HCT116 (cell line): ENCODE measurements at regions not wholly inside any gene's neighbourhood (a gene's known extent, or its start where the extent isn't known, plus 50 kb on each side); places are given as distances from the start of the nearest gene placed in this dataset.

ENCODE experiments used
- ATAC-seq: fragments of 200-7000 bp; cut with Tn5 transposase; 2 replicates; pipeline ENCODE4 v1.9.1; 2020; ENCODE audit warnings: mild to moderate bottlenecking, moderate library complexity
- BruUV-seq: library from RNA; stranded (reverse); fragments of 400-500 nt; replicated peaks from 2 replicates; lab custom pipeline; 2021; lab: Mats Ljungman, UMichigan
- CTCF ChIA-PET: fragments of 300-600 bp; sonication (Branson Sonifier 250); formaldehyde crosslinking; loops from one replicate; lab custom pipeline; 2021; ENCODE audit warnings: antibody characterized with exemption; lab: Charles Lee
- POLR2A ChIA-PET: fragments of 300-600, 350-600 bp; sonication (Branson Sonifier 250); formaldehyde crosslinking; loops from one replicate; lab custom pipeline; 2021; ENCODE audit warnings: antibody characterized with exemption; lab: Charles Lee
- RAD21 ChIA-PET, 2 experiments: fragments of 300-600 bp; sonication (Branson Sonifier 250); formaldehyde crosslinking; loops; one replicate each; lab custom pipeline; 2023; ENCODE audit warnings: low total read pairs in 2 of 2; ENCODE audit not compliant: uncharacterized antibody in 2 of 2, unreplicated experiment in 2 of 2, low non-redundant PET in 1 of 2; lab: Charles Lee
- DNase-seq: peaks from one replicate; pipeline ENCODE4 v3.0.0-alpha.2; 2010; ENCODE audit warnings: low read depth, low spot score
- H2AFZ ChIP-seq: fragments of 200-600 bp; shearing (Covaris generic), sonication (generic); 2 replicates; pipeline ENCODE4 v1.6.1; 2017; ENCODE audit warnings: low read depth, mixed run types, mixed read lengths, antibody characterized with exemption, low read length; ENCODE audit not compliant: poor library complexity, severe bottlenecking
- H3K27ac ChIP-seq: 2 replicates; pipeline ENCODE4 v1.5.1; 2012; ENCODE audit warnings: low read depth, low read length
- H3K27me3 ChIP-seq: fragments of 200-600 bp; sonication (generic); 2 replicates; pipeline ENCODE4 v1.6.1; 2016; ENCODE audit warnings: mixed run types, low read length, mixed read lengths; ENCODE audit not compliant: insufficient read depth
- H3K36me3 ChIP-seq, 2 experiments: fragments of 200-500 bp in 1 of 2; fragments of 200-600 bp in 1 of 2; sonication (Bioruptor generic) in 1 of 2; sonication (generic) in 1 of 2; 2 replicates each; pipeline versions ENCODE4 v1.5.1 to v1.6.1; 2014 to 2016; ENCODE audit warnings: low read length in 2 of 2, inconsistent platforms in 1 of 2, mixed read lengths in 1 of 2, mixed run types in 1 of 2; ENCODE audit not compliant: insufficient read depth in 2 of 2, control insufficient read depth in 1 of 2
- H3K4me1 ChIP-seq, 2 experiments: fragments of 200-600 bp in 1 of 2; sonication (generic) in 1 of 2; 2 replicates each; pipeline versions ENCODE4 v1.5.1 to v1.6.1; 2012 to 2017; ENCODE audit warnings: low read length in 2 of 2, inconsistent platforms in 1 of 2, mild to moderate bottlenecking in 1 of 2, mixed read lengths in 1 of 2, mixed run types in 1 of 2, moderate library complexity in 1 of 2; ENCODE audit not compliant: insufficient read depth in 2 of 2, control insufficient read depth in 1 of 2
- H3K4me2 ChIP-seq: fragments of 200-600 bp; sonication (generic); 2 replicates; pipeline ENCODE4 v1.6.1; 2017; ENCODE audit warnings: mixed run types, low read length, mixed read lengths
- H3K4me3 ChIP-seq, 2 experiments: fragments of 200-600 bp in 1 of 2; sonication (generic) in 1 of 2; replicated peaks in 1 of 2; 2 replicates each; pipeline ENCODE4 v1.5.1; 2011 to 2016; ENCODE audit warnings: low read length in 2 of 2, control low read depth in 1 of 2, low read depth in 1 of 2, mild to moderate bottlenecking in 1 of 2, mixed read lengths in 1 of 2, mixed run types in 1 of 2
- H3K79me2 ChIP-seq: fragments of 200-600 bp; sonication (generic); 2 replicates; pipeline ENCODE4 v1.6.1; 2017; ENCODE audit warnings: mild to moderate bottlenecking, mixed run types, low read length, moderate library complexity, mixed read lengths; ENCODE audit not compliant: insufficient read depth
- H3K9ac ChIP-seq: fragments of 200-600 bp; sonication (generic); 2 replicates; pipeline ENCODE4 v1.6.1; 2016; ENCODE audit warnings: low read length, mixed read lengths
- H3K9me2 ChIP-seq: fragments of 200-600 bp; sonication (generic), shearing (Covaris generic); 2 replicates; pipeline ENCODE4 v1.6.1; 2017; ENCODE audit warnings: mixed run types, mild to moderate bottlenecking, moderate library complexity; ENCODE audit not compliant: insufficient read depth
- H3K9me3 ChIP-seq, 2 experiments: fragments of 200-500 bp in 1 of 2; fragments of 200-600 bp in 1 of 2; sonication (Bioruptor generic) in 1 of 2; sonication (generic) in 1 of 2; 2 replicates each; pipeline ENCODE4 v1.6.1; 2014 to 2017; ENCODE audit warnings: low read length in 2 of 2, mixed read lengths in 2 of 2, inconsistent platforms in 1 of 2, low read depth in 1 of 2, mild to moderate bottlenecking in 1 of 2, mixed run types in 1 of 2, moderate library complexity in 1 of 2; ENCODE audit not compliant: control insufficient read depth in 1 of 2, insufficient read depth in 1 of 2
- H4K20me1 ChIP-seq: fragments of 200-600 bp; sonication (generic), shearing (Covaris generic); 2 replicates; pipeline ENCODE4 v1.6.1; 2017; ENCODE audit warnings: mixed run types, mild to moderate bottlenecking, moderate library complexity; ENCODE audit not compliant: insufficient read depth
- ATF3 ChIP-seq: IDR thresholded peaks from 2 replicates; pipeline ENCODE4 v1.6.1; 2012
- EGR1 ChIP-seq: IDR thresholded peaks from 2 replicates; pipeline ENCODE4 v1.6.1; 2012; ENCODE audit warnings: low read depth
- EZH2 ChIP-seq: fragments of 200-600 bp; sonication (generic); IDR thresholded peaks from 2 replicates; pipeline ENCODE4 v1.6.1; 2017; ENCODE audit warnings: antibody characterized with exemption, mixed run types
- RAD21 ChIP-seq: IDR thresholded peaks from 2 replicates; pipeline ENCODE4 v1.6.1; 2012; ENCODE audit warnings: low read depth, mild to moderate bottlenecking
- SRF ChIP-seq: IDR thresholded peaks from 2 replicates; pipeline ENCODE4 v1.6.1; 2012; ENCODE audit warnings: low read depth
- TCF7L2 ChIP-seq: IDR thresholded peaks from 2 replicates; pipeline ENCODE4 v1.7.0; 2011; ENCODE audit warnings: borderline replicate concordance, inconsistent platforms; ENCODE audit not compliant: insufficient read depth, insufficient read length; ENCODE audit errors: extremely low read depth
- ZFX ChIP-seq: fragments of 450-650 bp; IDR thresholded peaks from 2 replicates; pipeline ENCODE4 v1.6.1; 2017
- intact Hi-C: fragments of 100-400 bp; cut with micrococcal nuclease; formaldehyde crosslinking; loops from 2 replicates; pipeline ENCODE4 v1.10.0; 2022
- TF ChIP-seq, protein P1 (sequence below): IDR thresholded peaks from 2 replicates; pipeline ENCODE4 v1.6.1; 2012
- TF ChIP-seq, protein P2 (sequence below): IDR thresholded peaks from 2 replicates; pipeline ENCODE4 v1.6.1; 2011; ENCODE audit warnings: mild to moderate bottlenecking, low read length, moderate library complexity; ENCODE audit not compliant: insufficient replicate concordance; ENCODE audit errors: extremely low read depth

DNA sequence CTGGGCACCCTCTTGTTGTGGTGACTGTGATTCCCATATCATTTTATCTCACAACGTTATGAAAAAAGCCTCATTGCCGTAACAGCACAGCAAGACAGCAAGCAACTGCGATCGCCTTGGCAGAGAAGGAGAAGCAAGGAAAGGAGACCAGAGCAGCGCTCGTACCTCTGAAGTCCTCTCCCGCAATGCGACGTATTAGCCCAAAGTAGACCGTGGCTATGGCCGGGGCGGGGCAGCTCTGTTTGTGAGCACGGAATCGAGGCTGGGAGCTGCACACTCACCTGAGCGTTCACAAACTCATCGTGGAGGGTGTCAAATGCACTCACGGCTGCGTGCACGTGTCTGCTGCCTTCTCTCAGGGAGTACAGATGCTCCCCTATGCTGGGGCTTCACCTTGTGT is 76.1 kb downstream of the YTHDF1 start:
- H3K27ac ChIP-seq = no peak overlapping the region
- H3K4me1 ChIP-seq = no peaks in the 10 kb centered on the region
- no peaks in the 10 kb centered on the region for H4K20me1 ChIP-seq
- no peaks in the 10 kb centered on the region for H3K9me3 ChIP-seq
- ChIA-PET RAD21 (no interaction called here), CTCF (no interaction called here), POLR2A (no interaction called here)
- no peaks in the 10 kb centered on the region for H3K79me2 ChIP-seq
- no peaks in the 10 kb centered on the region for H3K36me3 ChIP-seq
- no peak overlapping the region for H3K9ac ChIP-seq
- no peak overlapping the region for H3K4me3 ChIP-seq
- H2AFZ ChIP-seq = no peak overlapping the region
- BruUV-seq = no TSS peak
- DNase-seq (no peak), ATAC-seq (no peak)
- intact Hi-C loops = no loop called here
- no peaks in the 10 kb centered on the region for H3K9me2 ChIP-seq
- no peak overlapping the region for H3K4me2 ChIP-seq
- peaks cover 24% of the 10 kb centered on the region for H3K27me3 ChIP-seq
- TF ChIP-seq SRF = no peak
- no peak for TF ChIP-seq EZH2
- TF ChIP-seq RAD21 = no peak
- no peak for TF ChIP-seq ATF3
- TF ChIP-seq, protein P1, sequence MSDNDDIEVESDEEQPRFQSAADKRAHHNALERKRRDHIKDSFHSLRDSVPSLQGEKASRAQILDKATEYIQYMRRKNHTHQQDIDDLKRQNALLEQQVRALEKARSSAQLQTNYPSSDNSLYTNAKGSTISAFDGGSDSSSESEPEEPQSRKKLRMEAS = no peak
- TF ChIP-seq, protein P2, sequence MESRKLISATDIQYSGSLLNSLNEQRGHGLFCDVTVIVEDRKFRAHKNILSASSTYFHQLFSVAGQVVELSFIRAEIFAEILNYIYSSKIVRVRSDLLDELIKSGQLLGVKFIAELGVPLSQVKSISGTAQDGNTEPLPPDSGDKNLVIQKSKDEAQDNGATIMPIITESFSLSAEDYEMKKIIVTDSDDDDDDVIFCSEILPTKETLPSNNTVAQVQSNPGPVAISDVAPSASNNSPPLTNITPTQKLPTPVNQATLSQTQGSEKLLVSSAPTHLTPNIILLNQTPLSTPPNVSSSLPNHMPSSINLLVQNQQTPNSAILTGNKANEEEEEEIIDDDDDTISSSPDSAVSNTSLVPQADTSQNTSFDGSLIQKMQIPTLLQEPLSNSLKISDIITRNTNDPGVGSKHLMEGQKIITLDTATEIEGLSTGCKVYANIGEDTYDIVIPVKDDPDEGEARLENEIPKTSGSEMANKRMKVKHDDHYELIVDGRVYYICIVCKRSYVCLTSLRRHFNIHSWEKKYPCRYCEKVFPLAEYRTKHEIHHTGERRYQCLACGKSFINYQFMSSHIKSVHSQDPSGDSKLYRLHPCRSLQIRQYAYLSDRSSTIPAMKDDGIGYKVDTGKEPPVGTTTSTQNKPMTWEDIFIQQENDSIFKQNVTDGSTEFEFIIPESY = no peak
- TF ChIP-seq ZFX = no peak
- TF ChIP-seq TCF7L2 = no peak
- TF ChIP-seq EGR1 = no peak
